ENCODE measurements at regions not wholly inside any gene's neighbourhood (a gene's known extent, or its start where the extent isn't known, plus 50 kb on each side); places are given as distances from the start of the nearest gene placed in this dataset.
"Not testable (repeated sequence)": the region's sequence is repeated elsewhere in the genome, so short reads cannot be mapped to it uniquely, and the experiment has no call there.

DNA sequence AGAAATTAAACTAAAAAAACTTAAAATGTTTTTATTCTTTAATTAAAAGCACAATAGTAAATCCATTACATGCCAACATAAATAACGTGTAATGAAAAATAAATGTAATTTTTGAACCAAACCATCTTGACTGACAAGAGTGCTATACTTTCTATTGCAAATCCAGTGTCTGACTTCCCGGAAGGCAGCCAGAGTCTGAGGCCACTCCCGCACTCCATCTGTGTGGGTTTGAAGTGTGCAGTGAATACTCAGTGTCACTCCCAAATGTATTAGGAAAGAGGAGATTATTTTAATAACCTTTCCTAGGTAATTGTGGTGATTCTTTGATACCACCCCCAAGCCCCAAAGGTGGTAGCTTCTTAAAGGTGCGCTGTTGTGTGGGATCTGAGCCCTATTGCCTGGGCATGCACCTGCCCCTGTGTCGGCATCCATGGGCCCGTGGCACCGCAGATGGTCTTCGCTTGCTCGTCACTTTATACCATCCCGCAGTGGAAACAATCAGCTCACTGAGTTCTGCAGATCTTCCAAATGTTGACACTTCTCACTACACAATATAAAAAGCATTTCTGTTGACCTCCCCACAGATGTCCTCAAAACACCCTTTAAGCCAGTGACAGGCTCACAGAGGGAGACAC is 391.2 kb downstream of the THBS2 start:
- no peak for DNase-seq (ENCODE audit: low read depth in 2 of 3, low spot score in 2 of 3)

DNA sequence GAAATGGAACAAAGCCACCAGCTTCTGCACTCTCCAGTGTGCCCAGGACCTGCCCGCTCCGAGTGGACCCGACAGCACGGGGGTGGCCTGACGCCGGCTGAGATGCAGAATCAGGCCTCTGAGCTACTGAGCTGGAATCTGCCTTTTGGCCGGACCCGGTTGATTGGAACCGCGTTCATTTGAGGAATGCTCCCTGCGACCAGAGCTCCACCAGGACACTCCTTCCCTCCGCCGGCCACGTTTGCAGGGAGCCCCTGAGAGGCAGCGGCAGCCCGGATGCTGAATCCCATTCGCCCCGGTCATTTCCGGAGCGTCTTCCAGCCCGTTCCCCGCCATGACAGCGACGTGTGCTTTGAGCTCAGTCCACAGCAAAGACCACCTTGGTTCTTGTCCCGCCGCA is 392.7 kb downstream of the THBS2 start:
- DNase-seq (ENCODE audit: low read depth in 2 of 3, low spot score in 2 of 3): no peak

DNA sequence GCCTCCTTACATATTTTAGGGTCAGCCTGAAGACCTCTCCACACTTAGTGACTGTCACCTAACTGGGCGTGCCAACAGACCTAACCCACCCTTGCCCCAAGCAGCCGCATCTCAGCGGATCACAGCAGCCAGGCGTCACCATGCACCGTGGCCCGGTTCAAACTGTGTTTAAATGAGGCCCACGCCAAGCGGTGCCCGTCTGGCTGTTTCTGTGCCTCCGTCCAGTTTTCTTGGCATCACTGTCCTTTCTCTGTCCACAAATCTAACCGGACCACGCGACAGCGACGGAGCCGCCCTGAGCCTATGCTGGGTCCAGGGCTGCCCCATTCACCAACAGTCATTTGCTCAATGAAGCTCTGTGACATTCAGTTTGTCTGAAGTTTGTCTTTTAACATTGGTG is 393.3 kb downstream of the THBS2 start:
- no peak for DNase-seq (ENCODE audit: low read depth in 2 of 3, low spot score in 2 of 3)

DNA sequence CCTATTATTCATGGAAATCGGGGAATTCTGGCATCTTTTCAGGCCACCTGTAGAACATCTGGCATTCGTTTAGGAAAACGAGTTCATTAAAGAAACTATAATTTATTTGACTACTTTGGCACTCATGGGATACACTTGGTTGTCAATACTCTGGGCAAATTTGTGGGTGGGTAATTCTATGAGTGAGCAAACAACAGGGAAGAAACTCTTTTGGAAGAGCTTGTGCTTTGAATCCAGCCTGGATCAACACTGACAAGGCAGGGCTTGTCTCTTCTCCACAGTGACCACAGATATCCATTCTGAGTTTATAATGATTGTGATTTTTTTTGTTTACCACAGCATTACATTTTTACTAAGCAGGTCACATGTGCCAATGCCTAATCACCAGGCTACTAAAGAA is 394.7 kb downstream of the THBS2 start:
- no peak for DNase-seq (ENCODE audit: low read depth in 2 of 3, low spot score in 2 of 3)

DNA sequence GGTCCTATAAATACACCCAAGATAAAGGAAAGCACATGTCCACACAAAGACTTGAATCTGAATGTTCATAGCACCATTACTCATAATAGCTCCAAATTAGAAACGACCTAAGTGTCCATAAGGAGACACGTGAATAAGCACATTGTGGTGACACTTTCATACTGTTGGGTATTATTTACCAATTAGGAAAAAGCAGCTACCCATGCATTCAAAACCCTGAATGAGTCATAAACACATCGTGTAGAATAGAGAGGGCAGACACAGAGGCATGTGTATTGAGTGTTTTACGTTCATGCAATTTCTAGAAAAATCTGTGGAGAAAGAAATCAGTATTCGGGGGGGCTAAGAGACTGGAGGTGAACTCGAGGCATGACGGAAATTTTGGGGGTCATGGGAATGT is 396.7 kb downstream of the THBS2 start:
- no peak for DNase-seq (ENCODE audit: low read depth in 2 of 3, low spot score in 2 of 3)

DNA sequence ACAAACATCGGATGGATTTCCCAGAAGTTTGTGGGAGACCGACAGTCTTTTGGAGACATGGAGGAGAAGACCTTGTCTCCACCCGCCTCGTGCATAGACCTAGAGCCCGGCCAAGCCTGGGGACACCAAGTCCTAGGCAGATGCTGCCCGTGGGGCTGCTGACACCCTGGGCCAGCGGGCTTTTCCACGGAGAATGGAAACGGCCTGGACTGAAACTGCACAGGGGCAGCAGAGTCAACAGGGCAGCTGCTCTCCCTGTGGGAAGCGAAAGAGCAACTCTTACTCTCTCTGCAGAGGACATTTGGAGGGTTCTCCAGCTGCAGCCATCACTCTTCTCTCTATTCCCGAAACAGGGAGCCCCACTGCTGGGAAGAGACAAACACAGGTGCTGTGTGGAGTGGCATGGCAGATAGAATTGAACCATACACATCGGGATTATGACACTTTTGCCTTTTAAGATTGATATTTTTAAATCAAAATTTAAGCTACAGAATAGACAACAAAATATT is 401.2 kb downstream of the THBS2 start:
- no peak for DNase-seq (ENCODE audit: low read depth in 2 of 3, low spot score in 2 of 3)

DNA sequence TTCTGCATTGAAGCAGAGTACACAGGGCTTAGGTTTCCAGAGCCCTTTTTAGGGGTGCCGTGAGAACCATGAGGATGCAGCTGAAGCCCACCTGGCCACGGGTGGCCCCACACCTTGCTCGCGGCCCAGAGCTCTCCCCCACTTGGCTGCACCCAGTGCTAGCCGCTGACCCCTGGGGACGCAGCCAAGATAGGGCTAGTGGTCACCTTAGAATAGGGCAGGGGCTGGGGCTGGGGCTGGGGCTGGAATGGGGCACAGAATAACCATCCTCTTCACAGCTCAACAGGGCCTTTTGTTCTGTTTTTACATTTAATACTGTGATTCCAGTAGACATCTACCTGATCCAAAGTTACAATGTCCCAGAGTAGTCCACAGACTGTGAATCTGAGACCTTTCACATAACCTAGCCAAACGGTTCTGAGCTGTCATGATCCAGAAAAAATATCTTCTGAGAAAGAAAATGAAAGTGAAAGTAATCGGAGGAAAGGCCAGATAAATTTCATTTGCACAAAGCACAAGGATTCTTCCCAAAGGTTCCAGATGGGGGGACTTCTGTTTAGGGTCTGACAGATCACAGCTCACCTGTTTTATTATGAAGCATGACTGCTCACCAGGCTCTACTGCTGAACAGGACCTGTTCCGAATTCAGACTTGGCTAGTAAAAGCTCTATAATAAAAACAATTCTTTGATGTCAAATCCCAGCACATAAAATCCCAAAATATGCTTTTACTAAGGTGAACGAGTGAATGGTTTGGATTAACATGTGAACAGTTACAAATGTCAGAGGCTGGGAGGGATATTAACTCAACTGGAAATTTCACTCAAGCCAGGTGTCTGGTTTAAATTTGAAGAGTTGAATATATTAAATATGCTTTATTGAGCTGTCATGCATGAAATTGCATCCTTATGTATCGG is 401.9 kb downstream of the THBS2 start:
- no peak for DNase-seq (ENCODE audit: low read depth in 2 of 3, low spot score in 2 of 3)

DNA sequence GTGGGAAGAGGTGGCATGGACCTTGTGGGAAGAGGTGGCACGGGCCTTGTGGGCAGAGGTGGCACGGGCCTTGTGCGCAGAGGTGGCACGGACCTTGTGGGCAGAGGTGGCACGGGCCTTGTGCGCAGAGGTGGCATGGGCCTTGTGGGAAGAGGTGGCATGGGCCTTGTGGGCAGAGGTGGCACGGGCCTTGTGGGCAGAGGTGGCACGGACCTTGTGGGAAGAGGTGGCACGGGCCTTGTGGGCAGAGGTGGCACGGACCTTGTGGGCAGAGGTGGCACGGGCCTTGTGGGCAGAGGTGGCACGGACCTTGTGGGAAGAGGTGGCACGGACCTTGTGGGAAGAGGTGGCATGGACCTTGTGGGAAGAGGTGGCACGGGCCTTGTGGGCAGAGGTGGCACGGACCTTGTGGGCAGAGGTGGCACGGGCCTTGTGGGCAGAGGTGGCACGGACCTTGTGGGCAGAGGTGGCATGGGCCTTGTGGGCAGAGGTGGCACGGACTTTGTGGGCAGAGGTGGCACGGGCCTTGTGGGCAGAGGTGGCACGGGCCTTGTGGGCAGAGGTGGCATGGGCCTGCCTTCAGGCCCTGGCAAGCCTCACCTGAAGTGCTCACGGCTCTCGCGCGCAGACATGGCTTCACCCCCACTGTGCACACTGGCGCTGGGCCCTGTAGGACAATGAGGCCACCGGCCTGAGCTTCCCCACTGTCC is 403.5 kb downstream of the THBS2 start:
- not testable (repeated sequence) for DNase-seq (ENCODE audit: low read depth in 2 of 3, low spot score in 2 of 3)

DNA sequence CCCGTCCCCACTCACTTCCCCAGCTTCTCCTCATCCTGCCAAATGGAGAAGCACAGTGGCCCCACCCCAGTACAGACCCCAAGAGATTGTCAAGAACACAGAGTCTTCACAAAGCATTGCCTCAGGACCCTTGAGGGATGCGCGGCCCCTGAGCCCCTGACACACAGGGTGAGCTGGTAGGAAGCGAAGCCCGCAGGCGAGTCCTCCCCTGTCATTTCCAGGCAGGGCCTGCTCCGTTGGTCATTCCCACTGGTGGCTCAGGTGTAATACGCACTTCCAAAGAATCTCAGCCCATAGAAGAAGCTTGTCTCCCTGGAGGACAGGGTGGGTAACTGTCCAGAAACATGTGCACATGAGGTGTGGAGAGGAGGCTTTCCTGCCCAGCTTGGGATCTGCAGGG is 404.2 kb downstream of the THBS2 start:
- DNase-seq (ENCODE audit: low read depth in 2 of 3, low spot score in 2 of 3): no peak

DNA sequence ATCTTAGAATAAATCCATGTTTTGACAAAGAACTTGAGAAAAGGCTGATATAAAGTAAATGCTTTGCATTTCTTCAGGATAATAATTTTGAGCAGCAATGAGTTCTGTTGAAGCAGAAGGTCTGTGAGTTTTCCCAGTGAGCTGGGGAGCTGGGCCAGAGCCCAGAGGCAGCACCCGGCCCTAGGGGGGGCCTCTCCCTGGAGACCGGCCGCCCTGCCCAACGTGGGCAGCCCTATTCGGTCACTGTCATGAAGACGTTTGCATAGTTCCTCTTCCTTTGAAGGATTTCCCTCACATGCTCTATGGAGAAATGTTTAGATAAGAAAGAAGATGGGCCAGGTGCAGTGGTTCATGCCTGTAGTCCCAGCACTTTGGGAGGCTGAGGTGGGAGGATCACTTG is 404.8 kb downstream of the THBS2 start:
- DNase-seq (ENCODE audit: low read depth in 2 of 3, low spot score in 2 of 3): no peak

DNA sequence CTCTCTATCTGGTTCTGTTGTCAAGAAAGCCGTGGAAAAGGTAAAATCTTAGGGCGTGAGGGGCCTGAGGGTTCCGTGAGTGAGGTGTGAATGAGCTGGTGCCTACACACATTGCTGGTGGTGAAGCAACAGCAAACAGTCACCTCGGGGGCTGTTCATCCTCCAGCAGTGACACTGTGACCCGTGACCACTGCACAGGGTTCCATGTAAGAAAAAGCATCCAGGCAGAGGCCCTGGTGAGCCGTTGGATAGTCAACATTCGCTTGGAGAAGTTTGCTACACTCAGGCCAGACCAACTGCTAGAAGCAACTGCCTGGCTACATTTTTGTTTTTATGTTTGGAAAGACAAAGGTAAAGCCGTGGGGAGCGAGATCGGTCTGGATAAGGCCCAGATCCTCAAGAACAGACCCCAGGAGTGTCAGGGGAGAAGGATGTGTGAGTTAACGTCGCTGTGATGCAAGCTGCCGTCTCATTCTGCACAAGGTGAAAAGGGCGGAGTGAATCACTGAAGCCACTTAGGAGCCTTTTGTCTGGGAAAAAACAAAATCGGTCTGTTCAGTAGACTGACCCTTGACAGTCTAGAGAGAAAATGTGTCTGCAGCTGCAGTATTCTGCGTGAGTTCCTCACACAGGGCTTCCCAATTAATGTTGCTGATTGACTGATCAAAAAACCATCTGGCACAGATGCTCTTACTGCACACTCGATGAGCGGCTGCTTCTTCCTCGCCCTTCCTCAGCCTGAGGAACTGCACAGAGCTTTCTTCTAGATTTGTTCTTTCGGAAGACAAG is 404.0 kb downstream of the SMOC2 start:
- DNase-seq (ENCODE audit: low read depth in 2 of 3, low spot score in 2 of 3): no peak

DNA sequence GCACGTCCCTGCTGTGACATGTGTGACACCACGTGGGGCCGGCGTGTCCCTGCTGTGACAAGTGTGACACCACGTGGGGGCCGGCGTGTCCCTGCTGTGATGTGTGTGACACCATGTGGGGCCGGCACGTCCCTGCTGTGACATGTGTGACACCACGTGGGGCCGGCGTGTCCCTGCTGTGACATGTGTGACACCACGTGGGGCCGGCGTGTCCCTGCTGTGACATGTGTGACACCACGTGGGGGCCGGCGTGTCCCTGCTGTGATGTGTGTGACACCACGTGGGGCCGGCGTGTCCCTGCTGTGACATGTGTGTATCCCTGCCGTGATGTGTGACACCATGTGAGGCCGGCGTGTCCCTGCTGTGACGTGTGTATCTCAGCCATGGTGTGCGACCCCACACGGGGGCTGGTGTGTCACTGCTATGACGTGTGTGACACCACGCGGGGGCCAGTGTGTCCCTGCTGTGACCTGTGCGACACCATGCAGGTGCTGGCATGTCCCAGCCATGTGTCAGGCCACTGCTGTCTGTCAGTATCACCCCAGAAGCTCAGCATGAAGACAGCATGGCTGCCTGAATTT is 401.7 kb downstream of the SMOC2 start:
- not testable (repeated sequence) for DNase-seq (ENCODE audit: low read depth in 2 of 3, low spot score in 2 of 3)

DNA sequence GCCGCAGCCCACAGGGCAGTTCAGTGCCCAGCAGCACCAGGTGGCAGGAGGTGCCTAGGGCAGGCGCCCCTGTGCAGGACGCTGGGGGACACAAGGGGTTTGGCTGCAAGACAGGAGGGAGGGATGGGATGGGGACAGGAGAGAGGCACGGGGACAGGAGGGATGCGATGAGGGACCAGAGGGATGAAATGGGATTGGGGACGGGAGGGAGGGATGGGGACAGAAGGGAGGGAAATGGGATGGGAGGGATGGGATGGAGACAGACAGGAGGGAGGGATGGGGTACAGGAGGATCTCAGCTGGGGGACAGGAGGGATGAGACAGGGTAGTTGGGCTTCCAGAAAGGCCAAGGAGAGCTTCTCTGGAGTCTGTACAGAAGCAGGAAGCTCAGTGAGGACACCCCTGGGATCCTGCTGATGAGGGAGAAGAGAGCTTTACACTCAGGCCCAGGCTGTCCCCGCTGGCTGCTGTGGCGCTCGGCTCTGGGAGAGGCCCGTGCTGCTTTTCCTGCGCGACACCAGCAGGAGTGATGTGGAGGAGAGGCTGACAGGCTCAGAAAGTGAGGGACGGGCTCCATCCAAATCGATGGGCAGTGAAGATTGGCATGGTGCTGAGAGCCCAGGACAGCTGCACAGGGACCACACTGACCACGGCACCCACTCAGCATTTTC is 400.8 kb downstream of the SMOC2 start:
- DNase-seq (ENCODE audit: low read depth in 2 of 3, low spot score in 2 of 3): no peak

DNA sequence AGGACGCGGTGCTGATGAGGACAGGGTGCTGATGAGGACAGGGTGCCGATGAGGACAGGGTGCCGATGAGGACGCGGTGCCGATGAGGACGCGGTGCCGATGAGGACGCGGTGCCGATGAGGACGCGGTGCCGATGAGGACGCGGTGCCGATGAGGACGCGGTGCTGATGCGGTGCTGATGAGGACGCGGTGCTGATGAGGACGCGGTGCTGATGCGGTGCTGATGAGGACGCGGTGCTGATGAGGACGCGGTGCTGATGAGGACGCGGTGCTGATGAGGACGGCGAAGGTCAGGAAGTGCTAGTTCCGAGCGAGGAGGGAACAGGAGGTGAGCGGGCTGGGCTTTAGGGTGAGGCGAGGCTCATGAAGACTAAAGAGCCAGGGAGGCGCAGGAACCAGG is 399.9 kb downstream of the SMOC2 start:
- DNase-seq (ENCODE audit: low read depth in 2 of 3, low spot score in 2 of 3): not testable (repeated sequence)

DNA sequence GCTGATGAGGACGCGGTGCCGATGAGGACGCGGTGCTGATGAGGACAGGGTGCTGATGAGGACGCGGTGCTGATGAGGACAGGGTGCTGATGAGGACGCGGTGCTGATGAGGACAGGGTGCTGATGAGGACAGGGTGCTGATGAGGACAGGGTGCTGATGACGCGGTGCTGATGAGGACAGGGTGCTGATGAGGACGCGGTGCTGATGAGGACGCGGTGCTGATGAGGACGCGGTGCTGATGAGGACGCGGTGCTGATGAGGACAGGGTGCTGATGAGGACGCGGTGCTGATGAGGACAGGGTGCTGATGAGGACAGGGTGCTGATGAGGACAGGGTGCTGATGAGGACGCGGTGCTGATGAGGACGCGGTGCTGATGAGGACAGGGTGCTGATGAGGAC is 399.3 kb downstream of the SMOC2 start:
- not testable (repeated sequence) for DNase-seq (ENCODE audit: low read depth in 2 of 3, low spot score in 2 of 3)

DNA sequence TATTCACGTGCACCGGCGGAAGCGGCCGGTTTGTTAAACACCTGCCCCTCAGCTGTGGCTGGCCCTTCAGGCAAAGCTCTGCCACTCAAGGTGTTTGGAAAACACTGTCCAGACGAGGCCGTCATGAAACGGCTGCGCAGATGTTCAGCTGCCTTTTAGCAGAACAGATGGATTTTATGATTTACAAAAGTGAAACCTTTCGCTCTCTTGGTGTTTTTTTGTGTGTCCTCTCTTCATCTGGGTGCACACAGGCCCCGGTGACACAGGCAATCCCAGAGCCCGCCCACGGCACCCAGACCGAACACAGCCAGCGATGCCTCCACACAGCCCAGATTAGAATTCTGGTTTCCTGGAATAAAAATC is 397.0 kb downstream of the SMOC2 start:
- DNase-seq (ENCODE audit: low read depth in 2 of 3, low spot score in 2 of 3): no peak

DNA sequence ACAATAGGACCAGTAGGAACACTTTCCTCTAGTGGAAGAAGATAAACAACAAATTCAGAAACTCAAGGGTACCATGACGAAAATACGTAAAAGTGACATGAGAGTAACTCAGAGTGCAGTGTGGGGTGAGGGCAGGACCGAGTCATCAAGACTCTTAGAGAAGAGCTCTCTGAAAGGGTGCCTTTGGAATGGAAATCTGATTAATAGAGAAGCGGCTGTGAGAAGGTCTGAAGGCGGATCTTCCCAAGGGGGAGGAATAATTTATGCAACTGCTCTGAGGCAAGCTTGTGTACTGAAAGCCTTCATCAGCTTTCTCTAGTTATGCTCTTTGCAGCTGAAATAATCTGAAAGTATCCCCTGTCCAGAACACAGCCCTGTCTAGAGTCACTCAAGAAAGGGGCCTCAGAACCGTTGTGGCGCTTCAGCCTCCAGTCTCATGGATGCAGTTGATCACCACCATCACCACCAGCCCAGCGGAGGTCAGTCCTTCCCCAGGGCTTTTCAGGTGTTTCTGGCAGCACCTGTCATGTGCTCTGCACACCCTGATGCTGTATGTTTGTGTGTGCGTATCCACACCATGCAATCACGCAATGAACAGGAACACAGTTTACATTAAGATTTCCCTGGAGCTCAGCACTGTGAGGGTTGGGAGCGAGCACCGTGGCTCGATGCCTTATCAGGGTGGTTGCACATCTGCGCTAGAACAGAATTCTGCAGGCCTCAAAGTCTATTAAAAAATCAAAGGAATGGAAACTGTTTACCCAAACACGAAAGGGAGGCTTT is 396.5 kb downstream of the SMOC2 start:
- DNase-seq (ENCODE audit: low read depth in 2 of 3, low spot score in 2 of 3): no peak

DNA sequence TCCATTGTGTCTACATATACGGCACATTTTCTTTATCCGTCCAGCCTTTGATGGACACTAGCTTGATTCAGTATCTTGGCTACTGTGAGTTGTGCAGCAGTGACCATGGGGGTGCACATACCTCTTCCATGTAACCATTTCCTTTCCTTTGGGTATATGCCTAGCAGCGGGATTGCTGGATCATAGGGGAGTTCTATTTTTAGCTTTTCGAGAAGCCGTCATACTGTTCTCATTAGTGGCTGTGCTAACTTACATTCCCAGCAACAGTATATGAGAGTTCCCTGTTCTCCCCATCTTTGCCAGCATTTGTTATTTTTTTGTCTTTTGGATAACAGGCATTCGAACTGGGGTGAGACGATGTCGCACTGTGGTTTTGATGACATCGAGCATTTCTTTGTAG is 395.0 kb downstream of the SMOC2 start:
- DNase-seq (ENCODE audit: low read depth in 2 of 3, low spot score in 2 of 3): no peak

DNA sequence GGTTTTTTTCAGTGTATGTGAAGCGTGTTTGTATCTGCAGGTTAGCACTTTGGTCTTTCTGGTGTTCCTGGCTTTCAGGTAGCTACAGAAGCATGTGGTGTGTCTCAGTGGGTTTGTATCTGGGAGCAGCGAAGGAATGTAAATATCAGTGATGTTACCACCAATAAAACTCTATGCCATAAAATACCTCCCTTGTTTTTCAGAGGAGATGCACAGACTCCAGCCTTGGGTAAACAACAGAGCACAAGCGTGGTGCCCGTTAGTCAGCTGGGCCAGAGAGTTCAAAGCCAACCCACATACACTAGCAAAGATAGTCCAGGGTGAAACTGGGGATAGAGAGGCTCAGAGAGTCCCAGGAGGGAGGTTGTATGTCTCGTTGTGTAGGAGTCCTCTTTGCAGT is 393.8 kb downstream of the SMOC2 start:
- no peak for DNase-seq (ENCODE audit: low read depth in 2 of 3, low spot score in 2 of 3)

Data from activated CD8-positive, alpha-beta memory T cell treated with anti-CD3 and anti-CD28 coated beads for 48 hours (primary cell).